ENCODE measurements at regions not wholly inside any gene's neighbourhood (a gene's known extent, or its start where the extent isn't known, plus 50 kb on each side); places are given as distances from the start of the nearest gene placed in this dataset.
"Not testable (repeated sequence)": the region's sequence is repeated elsewhere in the genome, so short reads cannot be mapped to it uniquely, and the experiment has no call there.

- WGBS (ENCODE audit: insufficient coverage) = 100% methylated on average over 2 of the region's 3 CpGs
- no peak overlapping the region for H3K27ac ChIP-seq (ENCODE audit: insufficient read depth in 1 of 2, low read depth in 1 of 2, low read length in 2 of 2, poor library complexity in 1 of 2, severe bottlenecking in 2 of 2)
- no peak overlapping the region for H3K4me3 ChIP-seq (ENCODE audit: control insufficient read depth in 1 of 7, extremely low read depth in 1 of 7, insufficient read depth in 4 of 7, low read depth in 2 of 7, low read length in 6 of 7)
- H3K9me3 ChIP-seq (ENCODE audit: control extremely low read depth in 1 of 5, control insufficient read depth in 4 of 5, insufficient read depth in 2 of 5, low read depth in 1 of 5, low read length in 4 of 5) = no peaks in the 10 kb centered on the region
- CTCF ChIA-PET = interaction anchor here (1.1 to 1.7 kb wide), 4 partner anchors 13 to 44 kb away, joined by 3 to 5 read pairs (median 4); no protein-coding TSS in a partner anchor
- POLR2A ChIA-PET = no interaction called here
- H3K4me1 ChIP-seq (ENCODE audit: control extremely low read depth in 1 of 4, control insufficient read depth in 4 of 4, insufficient read depth in 4 of 4, low read length in 3 of 4) = peaks cover 0 to 5% (median 3%) of the 10 kb centered on the region in 4 experiments
- H3K36me3 ChIP-seq (ENCODE audit: control insufficient read depth in 4 of 4, insufficient read depth in 4 of 4, low read length in 3 of 4) = no peaks in the 10 kb centered on the region
- H3K27me3 ChIP-seq (replicated peaks in 2 of 5; ENCODE audit: control insufficient read depth in 4 of 5, insufficient read depth in 5 of 5, low read length in 4 of 5) = peaks cover 0 to 2% (median 0%) of the 10 kb centered on the region in 5 experiments
- no peak for DNase-seq
These were observed 195.7 kb downstream of the FCRL5 start for GRCh38 chr1:157356601-157357000.

GRCh38 chr1:157353546-157353945 lies 198.8 kb downstream of the FCRL5 start:
- 100% methylated on average over 2 of the region's 2 CpGs for WGBS (ENCODE audit: insufficient coverage)
- H3K36me3 ChIP-seq (ENCODE audit: control insufficient read depth in 4 of 4, insufficient read depth in 4 of 4, low read length in 3 of 4) = no peaks in the 10 kb centered on the region
- peaks cover 0 to 5% (median 3%) of the 10 kb centered on the region in 4 experiments for H3K4me1 ChIP-seq (ENCODE audit: control extremely low read depth in 1 of 4, control insufficient read depth in 4 of 4, insufficient read depth in 4 of 4, low read length in 3 of 4)
- ChIA-PET CTCF (interaction anchor here (1.0 to 1.5 kb wide), 3 partner anchors 13 to 144 kb away, joined by 3 to 5 read pairs (median 3); no protein-coding TSS in a partner anchor), POLR2A (no interaction called here)
- DNase-seq = no peak
- H3K27ac ChIP-seq (ENCODE audit: insufficient read depth in 1 of 2, low read depth in 1 of 2, low read length in 2 of 2, poor library complexity in 1 of 2, severe bottlenecking in 2 of 2) = no peak overlapping the region
- H3K4me3 ChIP-seq (ENCODE audit: control insufficient read depth in 1 of 7, extremely low read depth in 1 of 7, insufficient read depth in 4 of 7, low read depth in 2 of 7, low read length in 6 of 7) = no peak overlapping the region
- no peaks in the 10 kb centered on the region for H3K27me3 ChIP-seq (replicated peaks in 2 of 5; ENCODE audit: control insufficient read depth in 4 of 5, insufficient read depth in 5 of 5, low read length in 4 of 5)
- H3K9me3 ChIP-seq (ENCODE audit: control extremely low read depth in 1 of 5, control insufficient read depth in 4 of 5, insufficient read depth in 2 of 5, low read depth in 1 of 5, low read length in 4 of 5) = no peaks in the 10 kb centered on the region

GRCh38 chr1:157352817-157353408 lies 199.4 kb downstream of the FCRL5 start:
- H3K4me3 ChIP-seq (ENCODE audit: control insufficient read depth in 1 of 7, extremely low read depth in 1 of 7, insufficient read depth in 4 of 7, low read depth in 2 of 7, low read length in 6 of 7) = no peak overlapping the region
- H3K9me3 ChIP-seq (ENCODE audit: control extremely low read depth in 1 of 5, control insufficient read depth in 4 of 5, insufficient read depth in 2 of 5, low read depth in 1 of 5, low read length in 4 of 5) = no peaks in the 10 kb centered on the region
- no peaks in the 10 kb centered on the region for H3K27me3 ChIP-seq (replicated peaks in 2 of 5; ENCODE audit: control insufficient read depth in 4 of 5, insufficient read depth in 5 of 5, low read length in 4 of 5)
- peaks cover 0 to 5% (median 3%) of the 10 kb centered on the region in 4 experiments for H3K4me1 ChIP-seq (ENCODE audit: control extremely low read depth in 1 of 4, control insufficient read depth in 4 of 4, insufficient read depth in 4 of 4, low read length in 3 of 4)
- WGBS (ENCODE audit: insufficient coverage) = no CpG with 5 or more reads among the region's 1 CpG
- ChIA-PET CTCF (interaction anchor here (1.0 to 1.5 kb wide), 3 partner anchors 14 to 153 kb away, joined by 3 read pairs; no protein-coding TSS in a partner anchor), POLR2A (no interaction called here)
- no peak overlapping the region for H3K27ac ChIP-seq (ENCODE audit: insufficient read depth in 1 of 2, low read depth in 1 of 2, low read length in 2 of 2, poor library complexity in 1 of 2, severe bottlenecking in 2 of 2)
- DNase-seq = no peak
- H3K36me3 ChIP-seq (ENCODE audit: control insufficient read depth in 4 of 4, insufficient read depth in 4 of 4, low read length in 3 of 4) = no peaks in the 10 kb centered on the region

GRCh38 chr1:157352216-157352615 lies 200.1 kb downstream of the FCRL5 start:
- H3K4me3 ChIP-seq (ENCODE audit: control insufficient read depth in 1 of 7, extremely low read depth in 1 of 7, insufficient read depth in 4 of 7, low read depth in 2 of 7, low read length in 6 of 7) = no peak overlapping the region
- no peaks in the 10 kb centered on the region for H3K36me3 ChIP-seq (ENCODE audit: control insufficient read depth in 4 of 4, insufficient read depth in 4 of 4, low read length in 3 of 4)
- CTCF ChIA-PET = interaction anchor here (0.7 to 1.5 kb wide), 4 partner anchors 11 to 154 kb away, joined by 3 read pairs; no protein-coding TSS in a partner anchor
- no peak overlapping the region for H3K27ac ChIP-seq (ENCODE audit: insufficient read depth in 1 of 2, low read depth in 1 of 2, low read length in 2 of 2, poor library complexity in 1 of 2, severe bottlenecking in 2 of 2)
- no peak for DNase-seq
- H3K9me3 ChIP-seq (ENCODE audit: control extremely low read depth in 1 of 5, control insufficient read depth in 4 of 5, insufficient read depth in 2 of 5, low read depth in 1 of 5, low read length in 4 of 5) = no peaks in the 10 kb centered on the region
- H3K4me1 ChIP-seq (ENCODE audit: control extremely low read depth in 1 of 4, control insufficient read depth in 4 of 4, insufficient read depth in 4 of 4, low read length in 3 of 4) = peaks cover 0 to 2% (median under 1%) of the 10 kb centered on the region in 4 experiments
- no peaks in the 10 kb centered on the region for H3K27me3 ChIP-seq (replicated peaks in 2 of 5; ENCODE audit: control insufficient read depth in 4 of 5, insufficient read depth in 5 of 5, low read length in 4 of 5)
- POLR2A ChIA-PET = no interaction called here
- WGBS (ENCODE audit: insufficient coverage) = 100% methylated on average over 3 of the region's 3 CpGs

- POLR2A ChIA-PET; H3K4me3 ChIP-seq (ENCODE audit: control insufficient read depth in 1 of 7, extremely low read depth in 1 of 7, insufficient read depth in 4 of 7, low read depth in 2 of 7, low read length in 6 of 7); DNase-seq; H3K4me1 ChIP-seq (ENCODE audit: control extremely low read depth in 1 of 4, control insufficient read depth in 4 of 4, insufficient read depth in 4 of 4, low read length in 3 of 4); H3K9me3 ChIP-seq (ENCODE audit: control extremely low read depth in 1 of 5, control insufficient read depth in 4 of 5, insufficient read depth in 2 of 5, low read depth in 1 of 5, low read length in 4 of 5); H3K27ac ChIP-seq (ENCODE audit: insufficient read depth in 1 of 2, low read depth in 1 of 2, low read length in 2 of 2, poor library complexity in 1 of 2, severe bottlenecking in 2 of 2); H3K27me3 ChIP-seq (replicated peaks in 2 of 5; ENCODE audit: control insufficient read depth in 4 of 5, insufficient read depth in 5 of 5, low read length in 4 of 5); H3K36me3 ChIP-seq (ENCODE audit: control insufficient read depth in 4 of 4, insufficient read depth in 4 of 4, low read length in 3 of 4): not testable (repeated sequence)
- 92% methylated on average over 2 of the region's 2 CpGs for WGBS (ENCODE audit: insufficient coverage)
- CTCF ChIA-PET = interaction anchor here (0.7 to 1.2 kb wide), 2 partner anchors 12 to 154 kb away, joined by 3 read pairs; no protein-coding TSS in a partner anchor
These were observed 200.5 kb downstream of the FCRL5 start for GRCh38 chr1:157351800-157352199.

- ChIA-PET POLR2A (no interaction called here), CTCF (no interaction called here)
- DNase-seq = no peak
- 83% methylated on average over 4 of the region's 4 CpGs for WGBS (ENCODE audit: insufficient coverage)
- Histone ChIP-seq H3K4me1 (ENCODE audit: control extremely low read depth in 1 of 4, control insufficient read depth in 4 of 4, insufficient read depth in 4 of 4, low read length in 3 of 4) (no peaks in the 10 kb centered on the region), H3K27me3 (replicated peaks in 2 of 5; ENCODE audit: control insufficient read depth in 4 of 5, insufficient read depth in 5 of 5, low read length in 4 of 5) (no peaks in the 10 kb centered on the region), H3K27ac (ENCODE audit: insufficient read depth in 1 of 2, low read depth in 1 of 2, low read length in 2 of 2, poor library complexity in 1 of 2, severe bottlenecking in 2 of 2) (no peak overlapping the region), H3K36me3 (ENCODE audit: control insufficient read depth in 4 of 4, insufficient read depth in 4 of 4, low read length in 3 of 4) (no peaks in the 10 kb centered on the region), H3K4me3 (ENCODE audit: control insufficient read depth in 1 of 7, extremely low read depth in 1 of 7, insufficient read depth in 4 of 7, low read depth in 2 of 7, low read length in 6 of 7) (no peak overlapping the region), H3K9me3 (ENCODE audit: control extremely low read depth in 1 of 5, control insufficient read depth in 4 of 5, insufficient read depth in 2 of 5, low read depth in 1 of 5, low read length in 4 of 5) (no peaks in the 10 kb centered on the region)
These were observed 203.5 kb downstream of the FCRL5 start for GRCh38 chr1:157348538-157349480.

- no peaks in the 10 kb centered on the region for H3K9me3 ChIP-seq (ENCODE audit: control extremely low read depth in 1 of 5, control insufficient read depth in 4 of 5, insufficient read depth in 2 of 5, low read depth in 1 of 5, low read length in 4 of 5)
- ChIA-PET POLR2A (no interaction called here), CTCF (interaction anchor here (1.4 kb wide), 1 partner anchor 33 kb away, joined by 4 read pairs; no protein-coding TSS in a partner anchor)
- no peak overlapping the region for H3K4me3 ChIP-seq (ENCODE audit: control insufficient read depth in 1 of 7, extremely low read depth in 1 of 7, insufficient read depth in 4 of 7, low read depth in 2 of 7, low read length in 6 of 7)
- no peaks in the 10 kb centered on the region for H3K4me1 ChIP-seq (ENCODE audit: control extremely low read depth in 1 of 4, control insufficient read depth in 4 of 4, insufficient read depth in 4 of 4, low read length in 3 of 4)
- WGBS (ENCODE audit: insufficient coverage) = 88% methylated on average over 1 of the region's 1 CpG
- no peak for DNase-seq
- no peaks in the 10 kb centered on the region for H3K27me3 ChIP-seq (replicated peaks in 2 of 5; ENCODE audit: control insufficient read depth in 4 of 5, insufficient read depth in 5 of 5, low read length in 4 of 5)
- H3K27ac ChIP-seq (ENCODE audit: insufficient read depth in 1 of 2, low read depth in 1 of 2, low read length in 2 of 2, poor library complexity in 1 of 2, severe bottlenecking in 2 of 2) = no peak overlapping the region
- no peaks in the 10 kb centered on the region for H3K36me3 ChIP-seq (ENCODE audit: control insufficient read depth in 4 of 4, insufficient read depth in 4 of 4, low read length in 3 of 4)
These were observed 204.8 kb downstream of the FCRL5 start for GRCh38 chr1:157347506-157347905.

Data from common myeloid progenitor, CD34-positive (primary cell).